ENCODE measurements at regions not wholly inside any gene's neighbourhood (a gene's known extent, or its start where the extent isn't known, plus 50 kb on each side); places are given as distances from the start of the nearest gene placed in this dataset.

DNA sequence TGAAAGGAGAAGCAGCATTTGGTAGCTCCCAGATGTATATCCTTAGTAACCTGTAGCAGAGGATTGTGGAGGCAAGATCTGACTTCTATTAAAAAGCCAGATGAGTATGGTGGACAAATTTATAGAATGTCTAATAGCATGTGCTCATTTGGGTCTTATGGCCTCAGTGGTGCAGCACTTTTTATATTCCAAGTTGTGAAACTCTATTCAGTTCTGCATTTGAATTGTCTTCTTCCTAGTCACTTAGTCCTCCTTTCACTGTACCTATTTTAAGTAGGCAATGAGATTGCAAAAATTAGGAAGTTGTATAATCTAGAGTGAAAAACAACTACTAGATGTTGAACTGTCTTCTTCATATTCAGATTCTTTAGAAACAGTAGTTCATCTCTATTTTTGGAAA is 412.5 kb upstream of the PCDH9 start:
- H3K4me3 ChIP-seq (replicated peaks; ENCODE audit: low read depth, low read length), result no peak overlapping the region
- H3K27me3 ChIP-seq (replicated peaks; ENCODE audit: control insufficient read depth, insufficient read depth, low read length), result no peaks in the 10 kb centered on the region
- TF ChIP-seq, protein P1, sequence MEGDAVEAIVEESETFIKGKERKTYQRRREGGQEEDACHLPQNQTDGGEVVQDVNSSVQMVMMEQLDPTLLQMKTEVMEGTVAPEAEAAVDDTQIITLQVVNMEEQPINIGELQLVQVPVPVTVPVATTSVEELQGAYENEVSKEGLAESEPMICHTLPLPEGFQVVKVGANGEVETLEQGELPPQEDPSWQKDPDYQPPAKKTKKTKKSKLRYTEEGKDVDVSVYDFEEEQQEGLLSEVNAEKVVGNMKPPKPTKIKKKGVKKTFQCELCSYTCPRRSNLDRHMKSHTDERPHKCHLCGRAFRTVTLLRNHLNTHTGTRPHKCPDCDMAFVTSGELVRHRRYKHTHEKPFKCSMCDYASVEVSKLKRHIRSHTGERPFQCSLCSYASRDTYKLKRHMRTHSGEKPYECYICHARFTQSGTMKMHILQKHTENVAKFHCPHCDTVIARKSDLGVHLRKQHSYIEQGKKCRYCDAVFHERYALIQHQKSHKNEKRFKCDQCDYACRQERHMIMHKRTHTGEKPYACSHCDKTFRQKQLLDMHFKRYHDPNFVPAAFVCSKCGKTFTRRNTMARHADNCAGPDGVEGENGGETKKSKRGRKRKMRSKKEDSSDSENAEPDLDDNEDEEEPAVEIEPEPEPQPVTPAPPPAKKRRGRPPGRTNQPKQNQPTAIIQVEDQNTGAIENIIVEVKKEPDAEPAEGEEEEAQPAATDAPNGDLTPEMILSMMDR (IDR thresholded peaks at IDR 0.05; ENCODE audit: insufficient read depth, low read length, poor library complexity, severe bottlenecking), result no peak
- DNase-seq (ENCODE audit: extremely low read depth, insufficient read length), result no peak
- H3K36me3 ChIP-seq (ENCODE audit: control insufficient read depth, insufficient read depth, low read length), result no peaks in the 10 kb centered on the region

DNA sequence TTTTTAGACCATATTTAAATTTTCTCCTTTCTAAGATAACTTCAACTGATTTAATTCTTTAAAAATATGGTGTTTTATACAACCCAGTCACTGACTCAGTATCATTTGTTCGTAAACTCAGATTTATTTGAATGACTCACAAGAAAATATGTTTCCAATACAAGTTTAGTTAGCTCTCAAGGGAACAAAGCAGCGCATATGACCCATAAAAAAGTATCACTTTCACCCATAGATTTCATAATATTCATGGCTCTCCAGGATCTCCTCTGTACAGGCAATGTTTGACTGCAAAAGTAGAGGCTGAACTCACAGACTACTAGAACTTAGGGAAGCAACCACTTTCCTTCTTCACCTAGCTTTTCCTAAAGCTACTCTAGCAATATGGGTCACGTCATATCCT is 405.6 kb upstream of the PCDH9 start:
- TF ChIP-seq, protein P1 (IDR thresholded peaks at IDR 0.05; ENCODE audit: insufficient read depth, low read length, poor library complexity, severe bottlenecking), result no peak
- Histone ChIP-seq H3K4me3 (replicated peaks; ENCODE audit: low read depth, low read length) (no peak overlapping the region), H3K36me3 (ENCODE audit: control insufficient read depth, insufficient read depth, low read length) (no peaks in the 10 kb centered on the region), H3K27me3 (replicated peaks; ENCODE audit: control insufficient read depth, insufficient read depth, low read length) (no peaks in the 10 kb centered on the region)
- no peak for DNase-seq (ENCODE audit: extremely low read depth, insufficient read length)

DNA sequence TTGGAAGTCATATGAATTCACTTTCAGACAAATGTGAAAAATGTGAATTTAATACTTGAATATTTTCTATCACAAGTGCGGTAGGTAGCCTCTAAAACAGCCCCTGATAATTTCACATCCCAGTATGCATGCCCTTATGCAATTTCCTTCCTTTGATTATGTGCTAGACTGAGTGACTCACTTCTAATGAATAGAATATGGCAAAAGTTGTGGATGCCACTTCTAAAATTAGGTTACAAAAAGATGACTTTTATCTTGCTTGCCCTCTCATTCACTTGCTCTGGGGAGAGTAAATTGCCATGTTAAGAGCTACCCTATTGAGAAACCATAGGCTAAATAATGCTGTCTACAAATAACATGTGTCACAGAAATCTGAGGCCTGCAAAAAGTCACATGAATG is 402.5 kb upstream of the PCDH9 start:
- no peak for DNase-seq (ENCODE audit: extremely low read depth, insufficient read length)
- Histone ChIP-seq H3K36me3 (ENCODE audit: control insufficient read depth, insufficient read depth, low read length) (no peaks in the 10 kb centered on the region), H3K4me3 (replicated peaks; ENCODE audit: low read depth, low read length) (no peak overlapping the region), H3K27me3 (replicated peaks; ENCODE audit: control insufficient read depth, insufficient read depth, low read length) (no peaks in the 10 kb centered on the region)
- TF ChIP-seq, protein P1 (IDR thresholded peaks at IDR 0.05; ENCODE audit: insufficient read depth, low read length, poor library complexity, severe bottlenecking), result no peak

DNA sequence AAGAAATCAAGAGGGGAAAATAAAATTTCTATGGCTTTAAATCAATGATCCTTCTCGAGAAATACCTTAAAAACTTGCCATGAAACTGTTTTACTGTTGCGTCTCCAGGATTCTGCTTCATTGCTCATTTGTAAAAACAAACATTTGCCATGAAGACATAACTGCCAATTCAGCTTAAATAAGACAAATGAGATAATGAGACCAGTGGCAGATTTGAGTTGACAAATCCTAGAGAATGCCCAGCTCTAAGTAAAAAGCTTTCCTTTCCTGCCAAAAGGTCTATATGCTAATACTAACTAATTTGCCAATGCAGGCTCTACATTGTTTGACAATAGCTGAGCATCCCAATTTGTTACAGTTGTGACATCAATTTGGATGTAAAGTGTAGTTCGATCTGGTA is 400.5 kb upstream of the PCDH9 start:
- no peak overlapping the region for H3K4me3 ChIP-seq (replicated peaks; ENCODE audit: low read depth, low read length)
- no peaks in the 10 kb centered on the region for H3K27me3 ChIP-seq (replicated peaks; ENCODE audit: control insufficient read depth, insufficient read depth, low read length)
- DNase-seq (ENCODE audit: extremely low read depth, insufficient read length), result no peak
- no peaks in the 10 kb centered on the region for H3K36me3 ChIP-seq (ENCODE audit: control insufficient read depth, insufficient read depth, low read length)
- TF ChIP-seq, protein P1 (IDR thresholded peaks at IDR 0.05; ENCODE audit: insufficient read depth, low read length, poor library complexity, severe bottlenecking), result no peak

DNA sequence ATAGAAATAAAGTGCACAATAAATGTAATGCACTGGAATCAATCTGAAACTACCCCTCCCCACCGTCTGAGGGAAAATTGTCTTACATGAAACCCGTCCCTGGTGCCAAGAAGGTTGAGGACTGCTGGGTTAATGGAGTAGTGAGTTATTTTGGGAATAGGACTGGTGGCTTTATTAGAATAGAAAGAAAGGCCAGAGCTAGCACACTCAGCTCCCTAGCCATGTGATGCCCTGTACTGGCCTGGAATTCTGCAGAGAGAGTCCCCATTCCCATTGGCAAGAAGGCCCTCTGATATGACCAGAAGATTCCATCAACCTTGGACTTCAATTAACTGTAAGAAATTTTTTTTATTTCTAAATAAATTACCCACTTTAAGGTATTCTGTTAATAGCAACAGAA is 393.5 kb upstream of the PCDH9 start:
- Histone ChIP-seq H3K27me3 (replicated peaks; ENCODE audit: control insufficient read depth, insufficient read depth, low read length) (no peaks in the 10 kb centered on the region), H3K4me3 (replicated peaks; ENCODE audit: low read depth, low read length) (no peak overlapping the region), H3K36me3 (ENCODE audit: control insufficient read depth, insufficient read depth, low read length) (no peaks in the 10 kb centered on the region)
- TF ChIP-seq, protein P1 (IDR thresholded peaks at IDR 0.05; ENCODE audit: insufficient read depth, low read length, poor library complexity, severe bottlenecking), result no peak
- no peak for DNase-seq (ENCODE audit: extremely low read depth, insufficient read length)

DNA sequence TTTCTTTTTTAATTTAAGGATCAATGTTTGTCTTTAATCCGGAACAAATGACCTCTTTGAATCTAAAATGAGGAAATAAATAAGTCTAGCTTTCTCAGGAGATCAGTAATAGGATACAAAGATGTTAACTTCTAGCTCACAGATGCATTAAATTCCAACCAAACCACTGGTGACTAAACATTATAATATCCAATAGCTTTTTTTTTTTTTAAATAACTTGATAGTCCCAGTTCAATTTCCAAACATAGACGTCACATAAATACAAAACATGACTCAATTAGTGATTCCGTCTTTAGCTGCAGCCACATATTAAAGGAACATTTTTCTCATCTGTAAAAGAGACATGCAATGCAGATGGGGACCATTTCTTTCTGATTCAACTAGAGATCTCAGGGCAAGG is 390.5 kb upstream of the PCDH9 start:
- Histone ChIP-seq H3K4me3 (replicated peaks; ENCODE audit: low read depth, low read length) (no peak overlapping the region), H3K36me3 (ENCODE audit: control insufficient read depth, insufficient read depth, low read length) (no peaks in the 10 kb centered on the region), H3K27me3 (replicated peaks; ENCODE audit: control insufficient read depth, insufficient read depth, low read length) (no peaks in the 10 kb centered on the region)
- TF ChIP-seq, protein P1 (IDR thresholded peaks at IDR 0.05; ENCODE audit: insufficient read depth, low read length, poor library complexity, severe bottlenecking), result no peak
- DNase-seq (ENCODE audit: extremely low read depth, insufficient read length), result no peak
